IMR-90 (cell line): ENCODE measurements at regions not wholly inside any gene's neighbourhood (a gene's known extent, or its start where the extent isn't known, plus 50 kb on each side); places are given as distances from the start of the nearest gene placed in this dataset.

Source experiments
- ATAC-seq: fragments of 200-7000 bp; cut with Tn5 transposase; 2 replicates; pipeline ENCODE4 v1.9.1; 2020; ENCODE audit warnings: low read depth, mild to moderate bottlenecking, moderate library complexity
- BruUV-seq: library from RNA; stranded (reverse); fragments of 400-500 nt; replicated peaks from 2 replicates; lab custom pipeline; 2021; lab: Mats Ljungman, UMichigan
- CTCF ChIA-PET: fragments of 300-600 bp; formaldehyde crosslinking; extraction: SDS; loops from one replicate; lab custom pipeline; 2021; ENCODE audit warnings: antibody characterized with exemption; lab: Yijun Ruan, JAX
- POLR2A ChIA-PET: fragments of 300-600 bp; sonication (Branson Sonifier 250); formaldehyde crosslinking; loops from one replicate; lab custom pipeline; 2022; ENCODE audit warnings: antibody characterized with exemption; ENCODE audit not compliant: unreplicated experiment; lab: Charles Lee
- DNase-seq: peaks from one replicate; pipeline ENCODE4 v3.0.0; 2013
- H2AFZ ChIP-seq: replicated peaks from 2 replicates; pipeline ENCODE3; 2013; ENCODE audit warnings: low read length, mild to moderate bottlenecking; ENCODE audit not compliant: poor library complexity
- H2AK5ac ChIP-seq: 2 replicates; pipeline ENCODE4 v1.6.1; 2013; ENCODE audit warnings: low read depth, low read length, inconsistent platforms
- H2AK9ac ChIP-seq: replicated peaks from 2 replicates; pipeline ENCODE3; 2013; ENCODE audit warnings: mild to moderate bottlenecking, low read depth, low read length, moderate library complexity; ENCODE audit not compliant: poor library complexity
- H2BK120ac ChIP-seq: 2 replicates; pipeline ENCODE4 v1.6.1; 2013; ENCODE audit warnings: low read depth, low read length, inconsistent platforms
- H2BK15ac ChIP-seq: 3 replicates; pipeline ENCODE4 v1.6.1; 2013; ENCODE audit warnings: low read depth, low read length, inconsistent platforms
- H2BK20ac ChIP-seq: 2 replicates; pipeline ENCODE4 v1.6.1; 2013; ENCODE audit warnings: low read depth, mild to moderate bottlenecking, inconsistent platforms, low read length, moderate library complexity
- H2BK5ac ChIP-seq: 2 replicates; pipeline ENCODE4 v1.6.1; 2013; ENCODE audit warnings: mild to moderate bottlenecking, low read depth, low read length, inconsistent platforms; ENCODE audit not compliant: poor library complexity, severe bottlenecking
- H3K14ac ChIP-seq: replicated peaks from 2 replicates; pipeline ENCODE4 v1.6.1; 2013; ENCODE audit warnings: low read depth, low read length, inconsistent platforms
- H3K18ac ChIP-seq: 2 replicates; pipeline ENCODE4 v1.6.1; 2013; ENCODE audit warnings: low read depth, low read length, control low read depth
- H3K23ac ChIP-seq: 2 replicates; pipeline ENCODE4 v1.6.1; 2013; ENCODE audit warnings: low read depth, low read length, inconsistent platforms
- H3K27ac ChIP-seq: 2 replicates; pipeline ENCODE4 v1.5.1; 2013; ENCODE audit warnings: mild to moderate bottlenecking, control low read depth, low read length; ENCODE audit not compliant: insufficient read depth
- H3K27me3 ChIP-seq: 2 replicates; pipeline ENCODE4 v1.6.1; 2013; ENCODE audit warnings: low read length; ENCODE audit not compliant: control insufficient read depth, insufficient read depth
- H3K36me3 ChIP-seq: 2 replicates; pipeline ENCODE4 v1.6.1; 2013; ENCODE audit warnings: low read length, mixed read lengths; ENCODE audit not compliant: control insufficient read depth, insufficient read depth
- H3K4ac ChIP-seq: 2 replicates; pipeline ENCODE4 v1.6.1; 2013; ENCODE audit warnings: low read depth, low read length, inconsistent platforms
- H3K4me1 ChIP-seq: 2 replicates; pipeline ENCODE4 v1.6.1; 2013; ENCODE audit warnings: low read length, mixed read lengths; ENCODE audit not compliant: control insufficient read depth, insufficient read depth
- H3K4me2 ChIP-seq: 2 replicates; pipeline ENCODE4 v1.6.1; 2013; ENCODE audit warnings: low read depth, mild to moderate bottlenecking, control low read depth, low read length, moderate library complexity
- H3K4me3 ChIP-seq: 2 replicates; pipeline ENCODE4 v1.5.1; 2013; ENCODE audit warnings: low read depth, mild to moderate bottlenecking, control low read depth, low read length, moderate library complexity; ENCODE audit not compliant: insufficient read depth
- H3K56ac ChIP-seq: 2 replicates; pipeline ENCODE4 v1.6.1; 2013; ENCODE audit warnings: low read length, inconsistent platforms; ENCODE audit not compliant: insufficient read depth; ENCODE audit errors: extremely low read depth
- H3K79me1 ChIP-seq, 2 experiments: 2 replicates each; pipeline ENCODE4 v1.6.1; 2013; ENCODE audit warnings: low read length in 2 of 2, inconsistent platforms in 1 of 2, low read depth in 1 of 2
- H3K9ac ChIP-seq: 2 replicates; pipeline ENCODE4 v1.6.1; 2013; ENCODE audit warnings: low read depth, low read length, control low read depth
- H3K9me1 ChIP-seq: 2 replicates; pipeline ENCODE4 v1.6.1; 2013; ENCODE audit warnings: low read length, inconsistent platforms; ENCODE audit not compliant: insufficient read depth
- H3K9me3 ChIP-seq: 2 replicates; pipeline ENCODE4 v1.6.1; 2013; ENCODE audit warnings: low read length; ENCODE audit not compliant: control insufficient read depth, insufficient read depth
- H4K20me1 ChIP-seq: 2 replicates; pipeline ENCODE4 v1.6.1; 2013; ENCODE audit warnings: low read length, inconsistent platforms; ENCODE audit not compliant: insufficient read depth
- H4K5ac ChIP-seq: 2 replicates; pipeline ENCODE4 v1.6.1; 2013; ENCODE audit warnings: mild to moderate bottlenecking, low read depth, low read length, control low read depth
- H4K8ac ChIP-seq, 2 experiments: 2 replicates each; pipeline ENCODE4 v1.6.1; 2013; ENCODE audit warnings: low read depth in 2 of 2, low read length in 2 of 2, control low read depth in 1 of 2, inconsistent platforms in 1 of 2
- H4K91ac ChIP-seq: 2 replicates; pipeline ENCODE4 v1.6.1; 2013; ENCODE audit warnings: low read depth, low read length, inconsistent platforms; ENCODE audit not compliant: insufficient read depth
- ELK1 ChIP-seq: fragments of 150-350 bp; IDR thresholded peaks from 2 replicates; pipeline ENCODE4 v1.6.1; 2016; ENCODE audit warnings: low read depth, mild to moderate bottlenecking, low read length, moderate library complexity, borderline replicate concordance
- MAFK ChIP-seq: IDR thresholded peaks from 2 replicates; pipeline ENCODE4 v1.6.1; 2012; ENCODE audit warnings: low read depth, low read length, improper control_type of control experiment
- MAZ ChIP-seq: IDR thresholded peaks from 2 replicates; pipeline ENCODE4 v1.6.1; 2012; ENCODE audit warnings: low read depth, mild to moderate bottlenecking, low read length, improper control_type of control experiment, moderate library complexity, borderline replicate concordance
- NFE2L2 ChIP-seq: fragments of 150-350 bp; IDR thresholded peaks from 2 replicates; pipeline ENCODE4 v1.6.1; 2016; ENCODE audit warnings: low read depth, mild to moderate bottlenecking, low read length
- RFX5 ChIP-seq: IDR thresholded peaks from 2 replicates; pipeline ENCODE4 v1.8.0; 2012; ENCODE audit warnings: low read depth, mild to moderate bottlenecking, low read length, moderate library complexity
- SMC3 ChIP-seq: fragments of 150-350 bp; IDR thresholded peaks from 2 replicates; pipeline ENCODE4 v1.6.1; 2016; ENCODE audit warnings: low read depth, mild to moderate bottlenecking, antibody characterized with exemption, low read length, moderate library complexity
- WGBS, 2 experiments: methylation state at CpG; one replicate each; pipeline versions ENCODE4 v1.1.5 to v1.1.7; 2013; ENCODE audit warnings: missing lambda C conversion rate in 2 of 2; ENCODE audit not compliant: insufficient read length in 1 of 2; ENCODE audit errors: extremely low coverage in 2 of 2; 5-methylcytosine and 5-hydroxymethylcytosine counted together
- dilution Hi-C: fragments of 300-500 bp; cut with HindIII; formaldehyde crosslinking; loops from one replicate; pipeline ENCODE4 v1.14.3; 2018; ENCODE audit warnings: low sequenced_read_pairs; ENCODE audit not compliant: unreplicated experiment
- in situ Hi-C: fragments of 300-500 bp; cut with MboI; formaldehyde crosslinking; loops from 3 replicates; pipeline ENCODE4 v1.14.3; 2019; ENCODE audit warnings: low sequenced_read_pairs, inconsistent platforms, mixed read lengths
- intact Hi-C: fragments of 100-400 bp; cut with micrococcal nuclease; formaldehyde crosslinking; loops from 2 replicates; pipeline ENCODE4 v1.10.0; 2022

- no peak overlapping the region for H3K14ac ChIP-seq
- H4K8ac ChIP-seq = no peak overlapping the region
- BruUV-seq = no TSS peak
- no peaks in the 10 kb centered on the region for H4K20me1 ChIP-seq
- no peaks in the 10 kb centered on the region for H3K36me3 ChIP-seq
- H2AFZ ChIP-seq = no peak overlapping the region
- no peak overlapping the region for H2BK20ac ChIP-seq
- H3K79me1 ChIP-seq = no peaks in the 10 kb centered on the region
- no peak overlapping the region for H2AK5ac ChIP-seq
- no peak overlapping the region for H2BK15ac ChIP-seq
- no peak overlapping the region for H3K4ac ChIP-seq
- no peak for TF ChIP-seq MAFK
- no peak for TF ChIP-seq SMC3
- TF ChIP-seq NFE2L2 = no peak
- TF ChIP-seq ELK1 = no peak
- no peak for TF ChIP-seq MAZ
- TF ChIP-seq RFX5 = no peak
- no peak overlapping the region for H2BK5ac ChIP-seq
- no peak overlapping the region for H3K4me3 ChIP-seq
- DNase-seq (no peak), ATAC-seq (no peak)
- no peak overlapping the region for H2BK120ac ChIP-seq
- H3K4me1 ChIP-seq = no peaks in the 10 kb centered on the region
- H3K27me3 ChIP-seq = no peaks in the 10 kb centered on the region
- H3K9me1 ChIP-seq = no peaks in the 10 kb centered on the region
- no peak overlapping the region for H4K5ac ChIP-seq
- no peak overlapping the region for H3K56ac ChIP-seq
- H3K27ac ChIP-seq = no peak overlapping the region
- no peak overlapping the region for H3K9ac ChIP-seq
- CTCF ChIA-PET = no interaction called here
- dilution Hi-C loops (no loop called here), intact Hi-C loops (no loop called here), in situ Hi-C loops (no loop called here)
- no peak overlapping the region for H2AK9ac ChIP-seq
- POLR2A ChIA-PET = no interaction called here
- WGBS, 2 experiments = no CpG with 5 or more reads among the region's 5 CpGs
- H3K18ac ChIP-seq = no peak overlapping the region
- no peak overlapping the region for H3K4me2 ChIP-seq
- H3K9me3 ChIP-seq = peaks cover 13% of the 10 kb centered on the region
- H4K91ac ChIP-seq = no peak overlapping the region
- H3K23ac ChIP-seq = no peak overlapping the region
Measured at GRCh38 chr18:77833807-77834206, 584.2 kb downstream of the GALR1 start.
